Activated B cell treated with CpG ODN at 0.5 μM for 24 hours (primary cell): ENCODE measurements at regions not wholly inside any gene's neighbourhood (a gene's known extent, or its start where the extent isn't known, plus 50 kb on each side); places are given as distances from the start of the nearest gene placed in this dataset.

Experiments
- ATAC-seq: fragments of 200-7000 bp; cut with Tn5 transposase; one replicate; pipeline ENCODE4 v1.10.0; 2021; ENCODE audit warnings: low read depth, mild to moderate bottlenecking, moderate library complexity
- CTCF ChIA-PET: fragments of 350-600 bp; sonication (Branson Sonifier 250); formaldehyde crosslinking; loops from one replicate; lab custom pipeline; 2021; ENCODE audit warnings: antibody characterized with exemption; lab: Charles Lee
- POLR2A ChIA-PET: fragments of 350-600 bp; sonication (Branson Sonifier 250); formaldehyde crosslinking; loops from one replicate; lab custom pipeline; 2021; ENCODE audit warnings: antibody characterized with exemption; lab: Charles Lee
- DNase-seq: peaks from one replicate; pipeline ENCODE4 v3.0.0; 2022
- H3K27ac Mint-ChIP-seq: one replicate; pipeline ENCODE4 v1.8.0; 2020; ENCODE audit warnings: mixed read lengths
- H3K27me3 Mint-ChIP-seq: one replicate; pipeline ENCODE4 v1.8.0; 2021; ENCODE audit warnings: mixed read lengths
- H3K36me3 Mint-ChIP-seq: one replicate; pipeline ENCODE4 v1.8.0; 2021; ENCODE audit warnings: low read depth, mixed read lengths
- H3K4me1 Mint-ChIP-seq: one replicate; pipeline ENCODE4 v1.8.0; 2021; ENCODE audit warnings: mixed read lengths
- H3K4me3 Mint-ChIP-seq: one replicate; pipeline ENCODE4 v1.8.0; 2020; ENCODE audit warnings: mild to moderate bottlenecking, mixed read lengths
- H3K9me3 Mint-ChIP-seq: one replicate; pipeline ENCODE4 v1.8.0; 2020; ENCODE audit warnings: mixed read lengths
- CTCF ChIP-seq: fragments of 200-600 bp; IDR thresholded peaks from one replicate; pipeline ENCODE4 v1.8.0; 2022; ENCODE audit warnings: antibody characterized with exemption, mild to moderate bottlenecking
- intact Hi-C: fragments of 100-400 bp; cut with micrococcal nuclease; formaldehyde crosslinking; loops from one replicate; pipeline ENCODE4 v1.15.1; 2024

DNA sequence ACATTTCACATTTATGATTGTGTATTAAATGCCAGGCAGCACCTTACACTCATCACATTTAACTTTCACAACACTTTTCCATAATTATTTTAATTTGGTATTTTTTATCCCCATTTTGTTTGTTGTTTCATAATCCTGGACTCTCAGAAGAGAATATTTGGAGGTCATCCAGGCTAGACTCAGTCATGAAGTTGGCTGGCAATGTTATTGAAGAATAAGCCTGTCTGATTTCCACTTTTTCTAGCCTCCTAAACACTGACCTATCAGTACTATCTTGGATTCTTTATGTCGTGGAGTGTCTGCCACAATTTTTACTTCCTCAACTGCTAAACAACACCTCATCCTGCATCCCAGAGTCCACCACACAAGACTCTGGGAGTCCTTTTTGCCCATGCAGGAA is 372.3 kb upstream of the NRP1 start:
- intact Hi-C loops = no loop called here
- H3K27me3 Mint-ChIP-seq = no peaks in the 10 kb centered on the region
- no peak for ATAC-seq
- H3K4me1 Mint-ChIP-seq = no peaks in the 10 kb centered on the region
- TF ChIP-seq CTCF = no peak
- peaks cover 2% of the 10 kb centered on the region for H3K9me3 Mint-ChIP-seq
- ChIA-PET POLR2A (no interaction called here), CTCF (no interaction called here)
- H3K27ac Mint-ChIP-seq = no peak overlapping the region
- DNase-seq = no peak
- H3K36me3 Mint-ChIP-seq = no peaks in the 10 kb centered on the region
- H3K4me3 Mint-ChIP-seq = no peak overlapping the region

DNA sequence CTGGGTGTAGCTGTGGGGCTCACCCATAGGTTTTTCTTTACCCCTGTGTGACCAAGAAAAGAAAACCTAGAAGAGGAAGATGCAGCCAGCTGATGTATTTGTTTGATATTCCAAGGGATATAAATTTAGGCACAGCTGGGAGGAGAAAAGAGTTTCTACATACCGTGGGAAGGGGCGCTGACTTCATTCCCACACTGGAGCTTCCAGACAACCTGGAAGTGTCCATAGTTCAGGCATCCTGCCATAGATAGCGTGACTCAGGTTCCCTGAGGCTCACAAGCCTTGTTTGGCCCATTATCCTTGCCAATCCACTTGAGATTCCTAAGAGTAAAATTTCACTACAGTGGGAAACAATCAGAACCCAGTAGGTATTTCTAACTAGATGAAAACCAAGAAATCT is 371.7 kb upstream of the NRP1 start:
- Mint-ChIP-seq H3K36me3 (no peaks in the 10 kb centered on the region), H3K4me3 (no peak overlapping the region), H3K4me1 (no peaks in the 10 kb centered on the region), H3K27ac (no peak overlapping the region), H3K9me3 (peaks cover 2% of the 10 kb centered on the region), H3K27me3 (no peaks in the 10 kb centered on the region)
- no peak for DNase-seq
- ChIA-PET CTCF (no interaction called here), POLR2A (no interaction called here)
- no peak for ATAC-seq
- intact Hi-C loops = no loop called here
- no peak for TF ChIP-seq CTCF

DNA sequence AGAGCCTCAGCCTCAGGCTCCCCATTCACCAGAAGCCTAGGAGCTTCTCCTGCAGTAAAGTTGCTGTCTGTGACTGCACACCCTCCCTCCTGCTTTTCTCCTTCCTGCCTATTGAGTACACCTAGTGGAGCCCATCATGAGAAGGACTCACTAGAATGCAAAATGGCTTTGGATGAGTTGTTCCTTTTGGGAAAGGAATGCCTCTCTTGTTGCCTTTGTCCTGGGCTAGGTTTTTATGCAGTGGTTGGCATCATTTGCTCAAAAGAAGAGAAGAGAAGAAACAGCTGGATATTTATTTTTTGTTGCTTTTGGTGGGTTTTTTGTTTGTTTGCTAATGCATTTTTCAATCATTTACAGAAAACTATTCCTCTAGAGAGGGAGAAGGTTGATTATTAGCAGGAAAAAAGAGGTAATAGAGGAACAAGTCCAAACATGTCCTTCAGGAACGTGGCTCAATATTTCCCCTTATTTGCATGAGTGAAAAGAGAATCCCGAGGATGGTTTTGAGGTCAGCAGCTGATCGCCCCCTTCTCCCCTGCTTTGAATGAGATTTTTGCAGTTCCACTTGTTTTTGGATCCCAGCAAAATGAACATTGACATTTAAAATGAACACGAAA is 369.9 kb upstream of the NRP1 start:
- POLR2A ChIA-PET = no interaction called here
- intact Hi-C loops = no loop called here
- Mint-ChIP-seq H3K9me3 (no peaks in the 10 kb centered on the region), H3K4me1 (no peaks in the 10 kb centered on the region), H3K36me3 (no peaks in the 10 kb centered on the region), H3K27me3 (no peaks in the 10 kb centered on the region), H3K27ac (no peak overlapping the region), H3K4me3 (no peak overlapping the region)
- CTCF ChIA-PET = no interaction called here
- no peak for TF ChIP-seq CTCF
- DNase-seq (no peak), ATAC-seq (no peak)

GRCh38 chr10:33703501-33704213 is 369.2 kb upstream of the NRP1 start:
- Mint-ChIP-seq H3K4me1 (no peaks in the 10 kb centered on the region), H3K36me3 (no peaks in the 10 kb centered on the region), H3K27ac (no peak overlapping the region), H3K4me3 (no peak overlapping the region), H3K9me3 (no peaks in the 10 kb centered on the region), H3K27me3 (no peaks in the 10 kb centered on the region)
- intact Hi-C loops = no loop called here
- no peak for TF ChIP-seq CTCF
- ATAC-seq (no peak), DNase-seq (no peak)
- ChIA-PET CTCF (no interaction called here), POLR2A (no interaction called here)

GRCh38 chr10:33698033-33698432 is 363.6 kb upstream of the NRP1 start:
- no peaks in the 10 kb centered on the region for H3K27me3 Mint-ChIP-seq
- H3K4me3 Mint-ChIP-seq = no peak overlapping the region
- no peak for TF ChIP-seq CTCF
- ChIA-PET CTCF (no interaction called here), POLR2A (no interaction called here)
- H3K4me1 Mint-ChIP-seq = no peaks in the 10 kb centered on the region
- H3K36me3 Mint-ChIP-seq = no peaks in the 10 kb centered on the region
- intact Hi-C loops = no loop called here
- DNase-seq (no peak), ATAC-seq (no peak)
- no peak overlapping the region for H3K27ac Mint-ChIP-seq
- peaks cover 13% of the 10 kb centered on the region for H3K9me3 Mint-ChIP-seq
